Cardiac fibroblast (primary cell): ENCODE measurements at regions not wholly inside any gene's neighbourhood (a gene's known extent, or its start where the extent isn't known, plus 50 kb on each side); places are given as distances from the start of the nearest gene placed in this dataset.

Experiments
- DNase-seq, 2 donors: peaks; one replicate each; pipeline versions ENCODE4 v3.0.0 to v3.0.0-alpha.2; 2010; ENCODE audit warnings: low read depth in 2 of 2
- H3K4me3 ChIP-seq, 2 donors: replicated peaks in 1 of 2; 1 replicate in 1 of 2; 2 replicates in 1 of 2; pipeline ENCODE4 v1.5.1; 2011; ENCODE audit warnings: low read depth in 2 of 2, low read length in 2 of 2, mild to moderate bottlenecking in 2 of 2, moderate library complexity in 1 of 2
- CTCF ChIP-seq: IDR thresholded peaks from one replicate; pipeline ENCODE4 v1.5.1; 2011; ENCODE audit warnings: low read depth, mild to moderate bottlenecking, low read length, inconsistent platforms

DNA sequence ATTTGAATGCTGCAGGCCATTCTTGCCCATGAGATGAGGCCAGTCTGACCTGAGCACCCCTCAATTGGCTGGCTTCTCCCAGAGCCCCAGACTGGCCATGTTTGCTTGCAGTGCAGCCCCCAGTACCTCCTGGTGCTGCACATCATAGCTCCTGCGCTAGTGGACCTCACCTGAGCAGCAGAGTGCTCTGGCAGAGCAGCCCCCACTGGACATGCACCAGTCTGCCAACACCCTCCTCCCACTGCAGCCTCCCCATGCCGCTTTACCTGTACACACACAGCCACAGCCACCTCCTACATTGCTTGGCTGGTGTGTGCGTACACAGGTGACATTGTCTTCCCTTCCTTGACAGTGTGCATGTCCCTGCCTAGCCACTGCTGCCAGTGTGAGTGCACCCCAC, 940.2 kb downstream of the EFNA5 start:
- no peak for DNase-seq

GRCh38 chr5:106728208-106728607, 942.5 kb downstream of the EFNA5 start:
- no peak overlapping the region for H3K4me3 ChIP-seq
- TF ChIP-seq CTCF = no peak
- no peak for DNase-seq

More for the DNA sequence above, 940.2 kb downstream of the EFNA5 start:
- no peak overlapping the region for H3K4me3 ChIP-seq
- no peak for TF ChIP-seq CTCF

- H3K4me3 ChIP-seq = no peak overlapping the region
- TF ChIP-seq CTCF = no peak
- DNase-seq = no peak
Measured at GRCh38 chr5:106727071-106727470, 943.7 kb downstream of the EFNA5 start.

DNA sequence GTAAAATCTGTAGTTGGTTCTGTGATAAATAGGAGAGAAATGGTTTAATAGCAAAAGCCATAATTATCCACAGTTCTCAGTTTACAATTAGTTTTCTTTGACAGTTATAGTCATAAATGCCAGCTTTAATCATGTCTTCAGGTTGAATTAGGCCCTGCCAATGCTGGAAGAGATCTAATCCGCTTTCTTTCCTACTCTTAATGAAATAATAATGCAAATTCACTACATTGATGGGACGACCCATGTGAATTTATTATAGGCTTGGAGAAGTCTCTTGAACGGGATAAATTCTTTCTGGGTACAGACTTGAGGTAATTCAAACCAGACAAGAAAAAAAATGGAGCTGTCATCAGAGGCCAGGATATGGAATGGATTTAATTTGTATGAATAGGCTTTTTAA, 950.4 kb downstream of the EFNA5 start:
- no peak for DNase-seq
- TF ChIP-seq CTCF = no peak

DNA sequence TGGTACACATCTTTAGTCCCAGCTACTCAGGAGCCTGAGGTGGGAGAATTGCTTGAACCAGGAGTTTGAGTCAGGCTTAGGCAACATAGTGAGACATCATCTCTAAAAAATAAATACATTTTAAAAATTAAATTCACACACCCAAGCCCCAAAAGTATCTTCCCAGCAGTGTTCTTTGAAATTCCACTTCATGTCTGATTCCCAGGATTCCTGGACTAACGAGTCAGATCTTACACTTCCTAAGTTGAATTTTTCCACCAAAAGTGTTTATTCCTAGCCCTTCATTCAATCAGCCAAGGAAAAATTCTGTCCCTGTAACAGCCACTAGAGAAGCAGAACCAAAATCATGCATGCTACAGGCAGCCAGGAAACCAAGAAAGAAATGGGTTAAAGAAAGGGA, 970.9 kb downstream of the EFNA5 start:
- no peak overlapping the region for H3K4me3 ChIP-seq
- TF ChIP-seq CTCF = no peak
- no peak for DNase-seq

More for the DNA sequence above, 950.4 kb downstream of the EFNA5 start:
- no peak overlapping the region for H3K4me3 ChIP-seq

DNA sequence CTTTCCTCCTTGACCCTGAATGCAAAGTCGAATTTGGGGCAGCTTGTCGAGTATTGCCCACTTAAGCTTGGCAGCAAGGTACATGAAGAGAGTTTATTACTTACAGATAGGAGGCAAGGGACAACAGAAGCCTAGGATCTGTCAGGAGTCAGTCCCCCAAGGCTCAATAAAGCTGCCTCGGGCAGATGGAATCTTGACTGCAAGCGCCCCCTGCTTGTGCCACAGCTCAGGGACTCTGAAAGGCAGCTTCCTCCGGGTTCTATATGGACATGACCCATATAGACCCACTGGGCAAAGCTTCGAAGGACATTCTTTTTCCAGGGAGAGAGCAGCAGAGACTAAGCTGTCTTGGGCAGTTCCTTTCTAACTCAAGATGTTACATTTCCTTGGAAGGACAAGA, 971.5 kb downstream of the EFNA5 start:
- H3K4me3 ChIP-seq = no peak overlapping the region
- DNase-seq = no peak
- peak; percentile 1 for TF ChIP-seq CTCF

DNA sequence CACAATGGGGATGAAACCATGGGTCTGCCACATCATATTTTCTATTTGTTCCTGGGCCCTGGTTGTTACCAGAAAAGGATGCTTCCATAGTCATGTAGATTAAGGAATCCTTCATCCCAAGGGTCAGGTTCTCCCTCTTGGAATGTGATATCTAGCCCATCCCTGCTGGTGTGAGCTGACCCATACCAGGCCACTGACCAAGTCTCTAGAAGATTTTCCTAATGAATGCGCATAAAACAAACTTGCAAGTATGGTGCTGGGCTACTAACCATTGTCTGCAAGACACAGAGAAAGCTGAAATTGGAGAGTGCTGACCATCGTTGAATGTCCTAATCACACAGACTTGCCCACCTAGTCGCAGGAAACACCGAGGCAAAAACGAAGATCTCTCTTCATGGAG, 972.6 kb downstream of the EFNA5 start:
- no peak for TF ChIP-seq CTCF
- no peak overlapping the region for H3K4me3 ChIP-seq
- no peak for DNase-seq
